ENCODE measurements at regions not wholly inside any gene's neighbourhood (a gene's known extent, or its start where the extent isn't known, plus 50 kb on each side); places are given as distances from the start of the nearest gene placed in this dataset.

GRCh38 chr2:239836021-239836765 lies 188.9 kb downstream of the NDUFA10 start:
- Histone ChIP-seq H3K9me3 (no peaks in the 10 kb centered on the region), H3K27me3 (no peaks in the 10 kb centered on the region), H3K4me1 (no peaks in the 10 kb centered on the region), H3K36me3 (replicated peaks in 1 of 2; ENCODE audit: insufficient read depth in 1 of 2, low read depth in 2 of 2) (no peaks in the 10 kb centered on the region), H3K27ac (no peak overlapping the region), H3K4me3 (no peak overlapping the region)
- DNase-seq, result no peak
- no peak for TF ChIP-seq POLR2A (IDR thresholded peaks at IDR 0.05)
- TF ChIP-seq CTCF (IDR thresholded peaks at IDR 0.05), result no peak
- intact Hi-C loops (cut with DNase I), result no loop called here
- ATAC-seq, result no peak
- 73 to 93% methylated on average over 3 to 7 of the region's 7 CpGs for WGBS, 2 donors

GRCh38 chr2:239835056-239835455 lies 190.1 kb downstream of the NDUFA10 start:
- no peak for DNase-seq
- Histone ChIP-seq H3K4me1 (no peaks in the 10 kb centered on the region), H3K27me3 (no peaks in the 10 kb centered on the region), H3K36me3 (replicated peaks in 1 of 2; ENCODE audit: insufficient read depth in 1 of 2, low read depth in 2 of 2) (no peaks in the 10 kb centered on the region), H3K9me3 (no peaks in the 10 kb centered on the region), H3K27ac (no peak overlapping the region), H3K4me3 (no peak overlapping the region)
- ATAC-seq, result no peak
- intact Hi-C loops (cut with DNase I), result no loop called here
- WGBS, 2 donors, result 77% methylated on average over 5 of the region's 5 CpGs
- no peak for TF ChIP-seq CTCF (IDR thresholded peaks at IDR 0.05)
- TF ChIP-seq POLR2A (IDR thresholded peaks at IDR 0.05), result no peak

GRCh38 chr2:239834143-239834542 lies 191.0 kb downstream of the NDUFA10 start:
- WGBS, 2 donors, result 68 to 75% methylated on average over 7 to 8 of the region's 8 CpGs
- no peak for ATAC-seq
- Histone ChIP-seq H3K27me3 (no peaks in the 10 kb centered on the region), H3K36me3 (replicated peaks in 1 of 2; ENCODE audit: insufficient read depth in 1 of 2, low read depth in 2 of 2) (no peaks in the 10 kb centered on the region), H3K4me3 (no peak overlapping the region), H3K27ac (no peak overlapping the region), H3K9me3 (no peaks in the 10 kb centered on the region), H3K4me1 (no peaks in the 10 kb centered on the region)
- intact Hi-C loops (cut with DNase I), result no loop called here
- DNase-seq, result no peak
- TF ChIP-seq CTCF (IDR thresholded peaks at IDR 0.05) (no peak), POLR2A (IDR thresholded peaks at IDR 0.05) (no peak)

GRCh38 chr2:239833269-239834109 lies 191.7 kb downstream of the NDUFA10 start:
- no peak overlapping the region for H3K27ac ChIP-seq
- no peaks in the 10 kb centered on the region for H3K4me1 ChIP-seq
- H3K9me3 ChIP-seq, result no peaks in the 10 kb centered on the region
- H3K4me3 ChIP-seq, result no peak overlapping the region
- H3K36me3 ChIP-seq (replicated peaks in 1 of 2; ENCODE audit: insufficient read depth in 1 of 2, low read depth in 2 of 2), result no peaks in the 10 kb centered on the region
- ATAC-seq, result no peak
- no peak for DNase-seq
- no peaks in the 10 kb centered on the region for H3K27me3 ChIP-seq
- TF ChIP-seq POLR2A (IDR thresholded peaks at IDR 0.05) (no peak), CTCF (IDR thresholded peaks at IDR 0.05) (no peak)
- intact Hi-C loops (cut with DNase I), result no loop called here
- WGBS, 2 donors, result 71% methylated on average over 17 to 21 of the region's 21 CpGs
